ENCODE measurements at regions not wholly inside any gene's neighbourhood (a gene's known extent, or its start where the extent isn't known, plus 50 kb on each side); places are given as distances from the start of the nearest gene placed in this dataset.

GRCh38 chr12:108462686-108463085, 52.4 kb upstream of the FICD start:
- ATAC-seq: no peak
- no peak for DNase-seq

GRCh38 chr12:108461058-108461660, 53.9 kb upstream of the FICD start:
- ATAC-seq: no peak
- no peak for DNase-seq

GRCh38 chr12:108459149-108459548, 55.9 kb upstream of the FICD start:
- no peak for ATAC-seq
- DNase-seq: no peak

GRCh38 chr12:108457734-108458361, 57.2 kb upstream of the FICD start:
- ATAC-seq (no peak), DNase-seq (no peak)

GRCh38 chr12:108457006-108457733, 57.9 kb upstream of the FICD start:
- ATAC-seq (peak; percentile 55), DNase-seq (no peak)

GRCh38 chr12:108455706-108456105, 59.4 kb upstream of the FICD start:
- no peak for ATAC-seq
- no peak for DNase-seq

- no peak for ATAC-seq
Observed at GRCh38 chr12:108454539-108455139, 60.4 kb upstream of the FICD start.

GRCh38 chr12:108449478-108449877, 65.6 kb upstream of the FICD start:
- DNase-seq: no peak
- ATAC-seq: no peak

More at GRCh38 chr12:108454539-108455139, 60.4 kb upstream of the FICD start:
- no peak for DNase-seq

- no peak for ATAC-seq
- DNase-seq: no peak
Observed at GRCh38 chr12:108448246-108448645, 66.8 kb upstream of the FICD start.

GRCh38 chr12:108447168-108447832, 67.8 kb upstream of the FICD start:
- ATAC-seq: no peak
- DNase-seq: no peak

- no peak for ATAC-seq
- DNase-seq: no peak
Observed at GRCh38 chr12:108446766-108447165, 68.3 kb upstream of the FICD start.

- ATAC-seq (no peak), DNase-seq (no peak)
Observed at GRCh38 chr12:108442910-108443309, 72.2 kb upstream of the FICD start.

GRCh38 chr12:108442067-108442466, 73.0 kb upstream of the FICD start:
- no peak for DNase-seq
- ATAC-seq: no peak

- DNase-seq (no peak), ATAC-seq (no peak)
Observed at GRCh38 chr12:108441549-108441948, 73.5 kb upstream of the FICD start.

- no peak for ATAC-seq
Observed at GRCh38 chr12:108440736-108441135, 74.3 kb upstream of the FICD start.

GRCh38 chr12:108438667-108439066, 76.4 kb upstream of the FICD start:
- ATAC-seq (no peak), DNase-seq (no peak)

More at GRCh38 chr12:108440736-108441135, 74.3 kb upstream of the FICD start:
- DNase-seq: no peak

GRCh38 chr12:108432423-108433121, 82.5 kb upstream of the FICD start:
- DNase-seq (no peak), ATAC-seq (no peak)

GRCh38 chr12:108430926-108431325, 84.2 kb upstream of the FICD start:
- DNase-seq: no peak
- no peak for ATAC-seq

- DNase-seq (no peak), ATAC-seq (no peak)
Observed at GRCh38 chr12:108430245-108430644, 84.8 kb upstream of the FICD start.

- ATAC-seq (no peak), DNase-seq (no peak)
Observed at GRCh38 chr12:108425238-108425795, 86.2 kb upstream of the CMKLR1 start.

- no peak for ATAC-seq
- DNase-seq: no peak
Observed at GRCh38 chr12:108424816-108425215, 85.7 kb upstream of the CMKLR1 start.

GRCh38 chr12:108424026-108424425, 84.9 kb upstream of the CMKLR1 start:
- no peak for ATAC-seq
- DNase-seq: no peak

Data from stimulated activated naive CD8-positive, alpha-beta T cell treated with anti-CD3 and anti-CD28 coated beads, Interleukin-15, Interleukin-2, amounts not matched to agents 100 U/mL and 50 U/mL, for 24 hours (primary cell).